Osteoblast (primary cell): ENCODE measurements at regions not wholly inside any gene's neighbourhood (a gene's known extent, or its start where the extent isn't known, plus 50 kb on each side); places are given as distances from the start of the nearest gene placed in this dataset.

Experiments
- DNase-seq: peaks from one replicate; pipeline ENCODE4 v3.0.0; 2011; ENCODE audit warnings: low spot score, mixed read lengths; ENCODE audit not compliant: insufficient read length; ENCODE audit errors: missing footprints
- H2AFZ ChIP-seq: 2 replicates; pipeline ENCODE4 v1.6.0; 2011; ENCODE audit warnings: mild to moderate bottlenecking, low read length
- H3K27ac ChIP-seq: 2 replicates; pipeline ENCODE4 v1.5.1; 2011; ENCODE audit warnings: mild to moderate bottlenecking, low read depth, low read length, moderate library complexity
- H3K27me3 ChIP-seq: 2 replicates; pipeline ENCODE4 v1.6.0; 2012; ENCODE audit warnings: mild to moderate bottlenecking, control low read depth, inconsistent platforms, low read length, moderate library complexity; ENCODE audit not compliant: insufficient read depth
- H3K36me3 ChIP-seq: 2 replicates; pipeline ENCODE4 v1.5.1; 2011; ENCODE audit warnings: mild to moderate bottlenecking, low read length, control low read depth, moderate library complexity; ENCODE audit not compliant: insufficient read depth
- H3K4me1 ChIP-seq: 2 replicates; pipeline ENCODE4 v1.5.1; 2011; ENCODE audit warnings: mild to moderate bottlenecking, low read length, control low read depth, moderate library complexity; ENCODE audit not compliant: insufficient read depth
- H3K4me2 ChIP-seq: 2 replicates; pipeline ENCODE4 v1.6.0; 2011; ENCODE audit warnings: mild to moderate bottlenecking, low read length; ENCODE audit not compliant: insufficient read depth
- H3K4me3 ChIP-seq: fragments of 200-600 bp; sonication (generic); 3 replicates; pipeline ENCODE4 v1.5.1; 2012; ENCODE audit warnings: mild to moderate bottlenecking, low read length, inconsistent platforms; ENCODE audit not compliant: insufficient read depth
- H3K79me2 ChIP-seq: 2 replicates; pipeline ENCODE4 v1.6.0; 2012; ENCODE audit warnings: mild to moderate bottlenecking, low read length, control low read depth, inconsistent platforms; ENCODE audit not compliant: insufficient read depth
- H3K9me3 ChIP-seq: 2 replicates; pipeline ENCODE4 v1.5.1; 2011; ENCODE audit warnings: low read depth, low read length, control low read depth
- H4K20me1 ChIP-seq: 2 replicates; pipeline ENCODE4 v1.6.0; 2012; ENCODE audit warnings: mild to moderate bottlenecking, low read length, control low read depth; ENCODE audit not compliant: insufficient read depth
- CTCF ChIP-seq: IDR thresholded peaks from 2 replicates; pipeline ENCODE4 v1.5.1; 2011; ENCODE audit warnings: mild to moderate bottlenecking, low read depth, low read length, moderate library complexity; ENCODE audit errors: extremely low read depth

- no peak overlapping the region for H3K27ac ChIP-seq
- no peak overlapping the region for H3K4me3 ChIP-seq
- no peak for TF ChIP-seq CTCF
- no peak overlapping the region for H2AFZ ChIP-seq
- H3K36me3 ChIP-seq: no peaks in the 10 kb centered on the region
- no peaks in the 10 kb centered on the region for H3K79me2 ChIP-seq
- DNase-seq: no peak
- H3K9me3 ChIP-seq: peaks cover 4% of the 10 kb centered on the region
- H3K4me2 ChIP-seq: no peak overlapping the region
- H3K4me1 ChIP-seq: peaks cover 3% of the 10 kb centered on the region
- H3K27me3 ChIP-seq: no peaks in the 10 kb centered on the region
- H4K20me1 ChIP-seq: no peaks in the 10 kb centered on the region
These were observed 480.9 kb downstream of the TSN start for GRCh38 chr2:122236152-122236874.

GRCh38 chr2:122236925-122237324, 481.5 kb downstream of the TSN start:
- Histone ChIP-seq H2AFZ (no peak overlapping the region), H3K27me3 (no peaks in the 10 kb centered on the region), H4K20me1 (no peaks in the 10 kb centered on the region), H3K79me2 (no peaks in the 10 kb centered on the region), H3K27ac (no peak overlapping the region), H3K36me3 (no peaks in the 10 kb centered on the region), H3K9me3 (peaks cover 4% of the 10 kb centered on the region), H3K4me3 (no peak overlapping the region), H3K4me2 (no peak overlapping the region), H3K4me1 (peaks cover 3% of the 10 kb centered on the region)
- no peak for DNase-seq
- TF ChIP-seq CTCF: no peak

GRCh38 chr2:122237450-122237849, 482.0 kb downstream of the TSN start:
- no peak for TF ChIP-seq CTCF

GRCh38 chr2:122238006-122238559, 482.6 kb downstream of the TSN start:
- DNase-seq: no peak
- Histone ChIP-seq H3K36me3 (no peaks in the 10 kb centered on the region), H4K20me1 (no peaks in the 10 kb centered on the region), H3K4me3 (no peak overlapping the region), H3K79me2 (no peaks in the 10 kb centered on the region), H3K27me3 (no peaks in the 10 kb centered on the region), H3K27ac (no peak overlapping the region), H2AFZ (no peak overlapping the region), H3K9me3 (peaks cover 4% of the 10 kb centered on the region), H3K4me2 (no peak overlapping the region), H3K4me1 (peaks cover 3% of the 10 kb centered on the region)
- no peak for TF ChIP-seq CTCF

More at GRCh38 chr2:122237450-122237849, 482.0 kb downstream of the TSN start:
- Histone ChIP-seq H3K36me3 (no peaks in the 10 kb centered on the region), H2AFZ (no peak overlapping the region), H3K27me3 (no peaks in the 10 kb centered on the region), H3K4me1 (peaks cover 3% of the 10 kb centered on the region), H3K27ac (no peak overlapping the region), H3K9me3 (peaks cover 4% of the 10 kb centered on the region), H4K20me1 (no peaks in the 10 kb centered on the region), H3K4me3 (no peak overlapping the region), H3K79me2 (no peaks in the 10 kb centered on the region), H3K4me2 (no peak overlapping the region)
- DNase-seq: no peak
